AG04450 (cell line): ENCODE measurements at regions not wholly inside any gene's neighbourhood (a gene's known extent, or its start where the extent isn't known, plus 50 kb on each side); places are given as distances from the start of the nearest gene placed in this dataset.

Experiments
- CTCF ChIA-PET: fragments of 300-600, 350-600 bp; formaldehyde crosslinking; extraction: SDS; loops from one replicate; lab custom pipeline; 2022; ENCODE audit warnings: antibody characterized with exemption, inconsistent platforms; lab: Charles Lee
- POLR2A ChIA-PET: fragments of 350-600 bp; formaldehyde crosslinking; extraction: SDS; loops from one replicate; lab custom pipeline; 2021; ENCODE audit warnings: antibody characterized with exemption, inconsistent platforms; lab: Yijun Ruan, JAX
- DNase-seq: peaks from one replicate; pipeline ENCODE4 v3.0.0-alpha.2; 2011; ENCODE audit warnings: low read depth, low spot score
- H3K27ac ChIP-seq: one replicate; pipeline ENCODE4 v1.5.1; 2012; ENCODE audit warnings: low read depth, low read length, control low read depth
- H3K27me3 ChIP-seq: one replicate; pipeline ENCODE4 v1.6.0; 2012; ENCODE audit warnings: low read length; ENCODE audit not compliant: control insufficient read depth, insufficient read depth
- H3K4me3 ChIP-seq: 2 replicates; pipeline ENCODE4 v1.5.1; 2011; ENCODE audit warnings: mild to moderate bottlenecking, low read depth, low read length, control low read depth
- H3K9me3 ChIP-seq: 2 replicates; pipeline ENCODE4 v1.5.1; 2012; ENCODE audit warnings: low read length; ENCODE audit not compliant: control insufficient read depth, insufficient read depth
- TF ChIP-seq, protein P1 (sequence below): IDR thresholded peaks from 2 replicates; pipeline ENCODE4 v1.5.1; 2011; ENCODE audit warnings: low read depth, low read length, control low read depth, inconsistent platforms

DNA sequence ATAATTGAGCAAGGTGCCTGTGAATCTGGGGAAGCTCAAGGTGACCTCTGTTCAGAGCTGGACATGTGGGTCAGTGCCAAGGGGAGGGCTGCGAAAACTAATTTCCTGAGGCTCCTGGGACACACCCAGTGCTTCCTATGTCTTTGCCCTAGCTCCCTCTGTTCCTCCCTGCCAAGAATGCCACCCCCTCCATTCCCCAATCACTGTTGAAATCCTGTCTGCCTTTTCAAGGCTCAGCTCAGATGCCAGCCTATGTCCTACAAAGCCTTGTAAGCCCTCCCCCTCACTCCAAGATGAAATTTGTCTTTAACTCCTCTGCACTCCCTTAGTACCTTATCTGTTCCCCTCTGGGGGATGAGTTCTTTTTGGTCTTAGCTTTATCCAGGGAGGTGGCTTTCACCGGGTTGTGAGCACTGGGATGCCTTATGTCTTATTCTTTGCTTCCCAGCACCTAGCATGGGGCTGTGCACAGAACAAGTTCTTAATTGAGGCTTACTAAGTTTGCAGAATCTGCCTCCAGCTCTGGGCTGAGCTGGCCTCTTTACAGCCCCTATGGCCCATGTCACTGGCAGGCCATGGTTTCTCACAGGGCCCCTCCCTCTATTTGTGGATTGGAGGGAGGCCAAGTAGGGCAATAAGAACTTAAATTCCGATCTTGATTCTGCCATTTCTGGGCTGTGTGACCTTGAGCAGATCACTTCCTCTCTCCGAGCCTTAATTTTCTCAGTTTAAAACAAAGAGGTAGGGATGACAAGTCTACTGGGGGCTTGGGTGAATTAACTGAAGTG is 51.5 kb upstream of the EPB41L1 start:
- POLR2A ChIA-PET, result no interaction called here
- TF ChIP-seq, protein P1, sequence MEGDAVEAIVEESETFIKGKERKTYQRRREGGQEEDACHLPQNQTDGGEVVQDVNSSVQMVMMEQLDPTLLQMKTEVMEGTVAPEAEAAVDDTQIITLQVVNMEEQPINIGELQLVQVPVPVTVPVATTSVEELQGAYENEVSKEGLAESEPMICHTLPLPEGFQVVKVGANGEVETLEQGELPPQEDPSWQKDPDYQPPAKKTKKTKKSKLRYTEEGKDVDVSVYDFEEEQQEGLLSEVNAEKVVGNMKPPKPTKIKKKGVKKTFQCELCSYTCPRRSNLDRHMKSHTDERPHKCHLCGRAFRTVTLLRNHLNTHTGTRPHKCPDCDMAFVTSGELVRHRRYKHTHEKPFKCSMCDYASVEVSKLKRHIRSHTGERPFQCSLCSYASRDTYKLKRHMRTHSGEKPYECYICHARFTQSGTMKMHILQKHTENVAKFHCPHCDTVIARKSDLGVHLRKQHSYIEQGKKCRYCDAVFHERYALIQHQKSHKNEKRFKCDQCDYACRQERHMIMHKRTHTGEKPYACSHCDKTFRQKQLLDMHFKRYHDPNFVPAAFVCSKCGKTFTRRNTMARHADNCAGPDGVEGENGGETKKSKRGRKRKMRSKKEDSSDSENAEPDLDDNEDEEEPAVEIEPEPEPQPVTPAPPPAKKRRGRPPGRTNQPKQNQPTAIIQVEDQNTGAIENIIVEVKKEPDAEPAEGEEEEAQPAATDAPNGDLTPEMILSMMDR, result no peak
- Histone ChIP-seq H3K4me3 (no peak overlapping the region), H3K27me3 (peaks cover 4% of the 10 kb centered on the region), H3K9me3 (no peaks in the 10 kb centered on the region), H3K27ac (no peak overlapping the region)
- CTCF ChIA-PET, result interaction anchor here (1.1 to 1.3 kb wide), 2 partner anchors 35 to 149 kb away, joined by 3 read pairs; partner anchors contain the start of gene SCAND1
- DNase-seq, result no peak

DNA sequence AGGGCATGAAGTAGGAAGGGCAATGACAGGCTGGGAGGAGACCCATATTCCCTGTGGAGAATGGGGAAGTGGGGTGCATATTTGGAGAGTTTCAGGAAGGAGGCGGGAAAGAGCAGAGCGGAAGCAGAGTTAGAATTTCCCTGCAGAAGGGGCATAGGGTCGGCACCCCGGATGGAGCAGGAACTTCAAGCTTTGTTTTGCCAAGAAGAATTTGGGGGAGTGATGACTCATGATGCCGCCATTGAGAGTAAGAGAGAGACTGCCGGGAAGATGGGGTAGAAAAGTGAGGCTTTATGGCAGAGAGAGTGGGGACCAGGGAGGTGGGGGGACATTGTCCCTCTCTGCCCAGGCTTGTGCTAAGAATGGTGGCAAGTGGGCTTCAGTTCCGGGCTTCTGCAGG is 50.3 kb upstream of the EPB41L1 start:
- POLR2A ChIA-PET, result no interaction called here

More for the DNA sequence above, 50.3 kb upstream of the EPB41L1 start:
- CTCF ChIA-PET, result no interaction called here
- DNase-seq, result no peak
- peaks cover 4% of the 10 kb centered on the region for H3K27me3 ChIP-seq
- H3K9me3 ChIP-seq, result no peaks in the 10 kb centered on the region
- H3K4me3 ChIP-seq, result no peak overlapping the region
- no peak overlapping the region for H3K27ac ChIP-seq
- TF ChIP-seq, protein P1, result no peak
